ENCODE measurements at regions not wholly inside any gene's neighbourhood (a gene's known extent, or its start where the extent isn't known, plus 50 kb on each side); places are given as distances from the start of the nearest gene placed in this dataset.

GRCh38 chr5:68116868-68117411, 98.6 kb upstream of the PIK3R1 start (continued):
- TF ChIP-seq POLR2AphosphoS2 (IDR thresholded peaks at IDR 0.05; ENCODE audit: low read depth, low read length) (no peak), SPI1 (IDR thresholded peaks at IDR 0.05; ENCODE audit: borderline replicate concordance, insufficient read depth, low read depth, low read length) (no peak), ESRRA (IDR thresholded peaks at IDR 0.05; ENCODE audit: low read length) (no peak)

- DNase-seq (ENCODE audit: low read depth, low spot score) (no peak), FAIRE-seq (no peak), ATAC-seq (no peak)
- SMC1A ChIA-PET (ENCODE audit: uncharacterized antibody, unreplicated experiment): no interaction called here
- Histone ChIP-seq H3K27ac (ENCODE audit: control insufficient read depth, insufficient read depth) (no peak overlapping the region), H4K20me1 (ENCODE audit: control insufficient read depth, insufficient read depth) (no peaks in the 10 kb centered on the region), H3K36me3 (ENCODE audit: control insufficient read depth in 2 of 2, insufficient read depth in 2 of 2, low read length in 1 of 2) (no peaks in the 10 kb centered on the region), H3K4me3 (no peak overlapping the region), H3K79me2 (ENCODE audit: control insufficient read depth, insufficient read depth, low read length) (no peaks in the 10 kb centered on the region), H3K27me3 (replicated peaks in 1 of 2; ENCODE audit: control insufficient read depth in 2 of 2, insufficient read depth in 2 of 2, low read length in 1 of 2) (no peaks in the 10 kb centered on the region), H3K9ac (ENCODE audit: control insufficient read depth, insufficient read depth, low read length) (no peak overlapping the region), H2AFZ (ENCODE audit: control insufficient read depth, low read depth, low read length) (no peak overlapping the region), H3K9me3 (replicated peaks; ENCODE audit: control insufficient read depth, insufficient read depth, low read length) (no peaks in the 10 kb centered on the region), H3K4me2 (ENCODE audit: control insufficient read depth, insufficient read depth) (no peak overlapping the region), H3K4me1 (ENCODE audit: control insufficient read depth, insufficient read depth, low read length) (no peaks in the 10 kb centered on the region; the same call in 1 of the 2 replicates)
- POLR2A ChIA-PET: no interaction called here
- WGBS (ENCODE audit: insufficient coverage, insufficient replicate concordance, low lambda C conversion rate, missing lambda C conversion rate): 29% methylated on average over 2 of the region's 2 CpGs
- RAD21 ChIA-PET (ENCODE audit: unreplicated experiment): no interaction called here
- intact Hi-C loops (cut with micrococcal nuclease; ENCODE audit: unreplicated experiment): no loop called here
- CTCF ChIA-PET: no interaction called here
- no TSS peak for BruUV-seq (replicated peaks)
- in situ Hi-C loops (cut with MboI): no loop called here
- TF ChIP-seq PKNOX1 (IDR thresholded peaks at IDR 0.05) (no peak), ZNF592 (IDR thresholded peaks at IDR 0.05) (no peak), ZZZ3 (IDR thresholded peaks at IDR 0.05; ENCODE audit: control insufficient read depth, insufficient read length, low read depth) (no peak), SREBF1 (IDR thresholded peaks at IDR 0.05; ENCODE audit: low read length) (no peak), ZBTB11 (CRISPR knock-in tag; IDR thresholded peaks at IDR 0.05) (no peak), CHD4 (IDR thresholded peaks at IDR 0.05) (no peak), ZNF384 (IDR thresholded peaks at IDR 0.05; ENCODE audit: borderline replicate concordance, low read depth, low read length) (no peak), RELB (IDR thresholded peaks at IDR 0.05; ENCODE audit: low read depth) (no peak), IKZF2 (IDR thresholded peaks at IDR 0.05) (no peak), MEF2B (IDR thresholded peaks at IDR 0.05; ENCODE audit: partially characterized antibody, poor library complexity, severe bottlenecking) (no peak)
These were observed 99.1 kb upstream of the PIK3R1 start for GRCh38 chr5:68116408-68116807.
